SU-DHL-6 (cell line): ENCODE measurements at regions not wholly inside any gene's neighbourhood (a gene's known extent, or its start where the extent isn't known, plus 50 kb on each side); places are given as distances from the start of the nearest gene placed in this dataset.

Source experiments
- H2AFZ ChIP-seq: fragments of 200-600 bp; sonication (generic); 2 replicates; pipeline ENCODE4 v1.6.1; 2014; ENCODE audit warnings: low read depth, mild to moderate bottlenecking, moderate library complexity, mixed read lengths, antibody characterized with exemption, low read length; ENCODE audit not compliant: severe bottlenecking
- H3F3A ChIP-seq: fragments of 200-600 bp; shearing (Covaris generic); 2 replicates; pipeline ENCODE4 v1.6.0; 2016; ENCODE audit warnings: antibody characterized with exemption, mild to moderate bottlenecking; ENCODE audit not compliant: insufficient read depth
- H3K27ac ChIP-seq: fragments of 200-600 bp; sonication (generic); 2 replicates; pipeline ENCODE4 v1.5.1; 2016; ENCODE audit warnings: low read depth, mild to moderate bottlenecking, low read length, moderate library complexity, mixed read lengths
- H3K27me3 ChIP-seq: fragments of 200-600 bp; sonication (generic), shearing (Covaris generic); 2 replicates; pipeline ENCODE4 v1.6.0; 2014; ENCODE audit warnings: mild to moderate bottlenecking, low read length
- H3K36me3 ChIP-seq: fragments of 200-600 bp; sonication (generic); 2 replicates; pipeline ENCODE4 v1.6.1; 2014; ENCODE audit warnings: mild to moderate bottlenecking, low read length, mixed read lengths
- H3K4me2 ChIP-seq: fragments of 300-600, 200-600 bp; shearing (Covaris generic), sonication (generic); 2 replicates; pipeline ENCODE4 v1.6.0; 2014; ENCODE audit warnings: low read length, low read depth, mild to moderate bottlenecking; ENCODE audit not compliant: poor library complexity, severe bottlenecking
- H3K4me3 ChIP-seq: fragments of 200-600 bp; sonication (generic); 2 replicates; pipeline ENCODE4 v1.5.1; 2014; ENCODE audit warnings: antibody characterized with exemption, low read length, mild to moderate bottlenecking, mixed read lengths; ENCODE audit not compliant: insufficient read depth, poor library complexity, severe bottlenecking
- H3K79me2 ChIP-seq: fragments of 200-600 bp; sonication (generic); 2 replicates; pipeline ENCODE4 v1.6.1; 2014; ENCODE audit warnings: mild to moderate bottlenecking, low read length, moderate library complexity; ENCODE audit not compliant: insufficient read depth
- H3K9ac ChIP-seq: fragments of 200-600 bp; sonication (generic); 2 replicates; pipeline ENCODE4 v1.7.0; 2014; ENCODE audit warnings: mild to moderate bottlenecking, low read length
- H3K9me2 ChIP-seq: fragments of 200-600 bp; sonication (generic); replicated peaks from 2 replicates; pipeline ENCODE4 v1.6.1; 2014; ENCODE audit warnings: low read length; ENCODE audit not compliant: insufficient read depth
- H3K9me3 ChIP-seq: fragments of 200-600 bp; sonication (generic); 2 replicates; pipeline ENCODE4 v1.6.1; 2014; ENCODE audit warnings: low read length, mixed read lengths; ENCODE audit not compliant: insufficient read depth
- H4K20me1 ChIP-seq: fragments of 200-600 bp; sonication (generic); 2 replicates; pipeline ENCODE4 v1.6.1; 2014; ENCODE audit warnings: low read depth, mild to moderate bottlenecking, antibody characterized with exemption, low read length, moderate library complexity, mixed read lengths
- CTCF ChIP-seq: fragments of 200-600 bp; sonication (generic); IDR thresholded peaks from one replicate; pipeline ENCODE4 v1.5.1; 2017; ENCODE audit warnings: antibody characterized with exemption, mild to moderate bottlenecking, low read length, moderate library complexity; ENCODE audit not compliant: insufficient read depth, poor library complexity, severe bottlenecking
- EZH2phosphoT487 ChIP-seq: fragments of 200-600 bp; sonication (generic), shearing (Covaris generic); conservative IDR thresholded peaks from 2 replicates; pipeline ENCODE4 v1.6.1; 2018; ENCODE audit warnings: mild to moderate bottlenecking, antibody characterized with exemption, low read length, moderate library complexity, mixed read lengths

GRCh38 chr9:29741169-29741568 is 2167.9 kb upstream of the C9orf72 start:
- H3K79me2 ChIP-seq: no peaks in the 10 kb centered on the region
- H3K27me3 ChIP-seq: no peaks in the 10 kb centered on the region
- H3K4me3 ChIP-seq: no peak overlapping the region

GRCh38 chr9:29750062-29750461 is 2176.8 kb upstream of the C9orf72 start:
- Histone ChIP-seq H4K20me1 (no peaks in the 10 kb centered on the region), H3K9me2 (no peaks in the 10 kb centered on the region), H3K9me3 (no peaks in the 10 kb centered on the region)

More at GRCh38 chr9:29741169-29741568, 2167.9 kb upstream of the C9orf72 start:
- H3K36me3 ChIP-seq: no peaks in the 10 kb centered on the region
- H3K9me2 ChIP-seq: no peaks in the 10 kb centered on the region
- H2AFZ ChIP-seq: no peak overlapping the region
- H3K4me2 ChIP-seq: no peak overlapping the region
- H3K9me3 ChIP-seq: no peaks in the 10 kb centered on the region
- no peaks in the 10 kb centered on the region for H3F3A ChIP-seq
- no peak overlapping the region for H3K27ac ChIP-seq
- H4K20me1 ChIP-seq: no peaks in the 10 kb centered on the region
- TF ChIP-seq CTCF (no peak), EZH2phosphoT487 (no peak)
- no peak overlapping the region for H3K9ac ChIP-seq

GRCh38 chr9:29751226-29751625 is 2177.9 kb upstream of the C9orf72 start:
- no peak for TF ChIP-seq EZH2phosphoT487
- no peak for TF ChIP-seq CTCF
- Histone ChIP-seq H3K79me2 (no peaks in the 10 kb centered on the region), H3K4me2 (no peak overlapping the region), H3K27me3 (no peaks in the 10 kb centered on the region), H3K9me3 (no peaks in the 10 kb centered on the region), H2AFZ (no peak overlapping the region), H3K4me3 (no peak overlapping the region), H3K9me2 (no peaks in the 10 kb centered on the region), H4K20me1 (no peaks in the 10 kb centered on the region), H3K36me3 (no peaks in the 10 kb centered on the region), H3K27ac (no peak overlapping the region), H3F3A (no peaks in the 10 kb centered on the region), H3K9ac (no peak overlapping the region)

More at GRCh38 chr9:29750062-29750461, 2176.8 kb upstream of the C9orf72 start:
- Histone ChIP-seq H3K9ac (no peak overlapping the region), H3K27me3 (no peaks in the 10 kb centered on the region), H3K27ac (no peak overlapping the region), H3F3A (no peaks in the 10 kb centered on the region), H3K4me2 (no peak overlapping the region), H2AFZ (no peak overlapping the region), H3K79me2 (no peaks in the 10 kb centered on the region), H3K36me3 (no peaks in the 10 kb centered on the region), H3K4me3 (no peak overlapping the region)
- TF ChIP-seq CTCF (no peak), EZH2phosphoT487 (no peak)
